Astrocyte (in vitro differentiated cells and primary cell): ENCODE measurements at regions not wholly inside any gene's neighbourhood (a gene's known extent, or its start where the extent isn't known, plus 50 kb on each side); places are given as distances from the start of the nearest gene placed in this dataset.

Experiments used
- DNase-seq: peaks from one replicate; pipeline ENCODE4 v3.0.0-alpha.2; 2010; ENCODE audit warnings: low read depth
- FAIRE-seq: peaks from 2 replicates; lab custom pipeline; 2011; peaks lifted over from hg19 to GRCh38; lab: Jason Lieb, UNC
- H2AFZ ChIP-seq: 2 replicates; pipeline ENCODE4 v1.6.0; 2012; ENCODE audit warnings: low read depth, low read length, inconsistent platforms
- H3K27ac ChIP-seq: 2 replicates; pipeline ENCODE4 v1.5.1; 2011; ENCODE audit warnings: low read depth, low read length, inconsistent platforms
- H3K27me3 ChIP-seq: 2 replicates; pipeline ENCODE4 v1.6.0; 2011; ENCODE audit warnings: low read length, inconsistent platforms; ENCODE audit not compliant: insufficient read depth
- H3K36me3 ChIP-seq: 2 replicates; pipeline ENCODE4 v1.5.1; 2011; ENCODE audit warnings: low read length, inconsistent platforms; ENCODE audit not compliant: insufficient read depth
- H3K4me1 ChIP-seq: 2 replicates; pipeline ENCODE4 v1.5.1; 2011; ENCODE audit warnings: low read length, inconsistent platforms; ENCODE audit not compliant: insufficient read depth
- H3K4me2 ChIP-seq: 2 replicates; pipeline ENCODE4 v1.6.0; 2012; ENCODE audit warnings: low read length, inconsistent platforms
- H3K4me3 ChIP-seq: 2 replicates; pipeline ENCODE4 v1.5.1; 2011; ENCODE audit warnings: low read depth, mild to moderate bottlenecking, low read length, inconsistent platforms; ENCODE audit not compliant: insufficient read depth
- H3K79me2 ChIP-seq: 2 replicates; pipeline ENCODE4 v1.6.0; 2012; ENCODE audit warnings: mild to moderate bottlenecking, low read length, inconsistent platforms; ENCODE audit not compliant: insufficient read depth
- H3K9ac ChIP-seq: 2 replicates; pipeline ENCODE4 v1.6.0; 2012; ENCODE audit warnings: mild to moderate bottlenecking, low read length, inconsistent platforms
- H3K9me3 ChIP-seq: 2 replicates; pipeline ENCODE4 v1.5.1; 2012; ENCODE audit warnings: low read depth, mild to moderate bottlenecking, low read length, inconsistent platforms; ENCODE audit not compliant: insufficient read depth
- H4K20me1 ChIP-seq: 2 replicates; pipeline ENCODE4 v1.6.0; 2012; ENCODE audit warnings: low read length, inconsistent platforms; ENCODE audit not compliant: insufficient read depth
- H3K27ac Mint-ChIP-seq: one replicate; pipeline ENCODE4 v1.8.0; 2021; ENCODE audit warnings: mild to moderate bottlenecking, mixed read lengths; ENCODE audit not compliant: unreplicated experiment
- H3K27me3 Mint-ChIP-seq: one replicate; pipeline ENCODE4 v1.8.0; 2021; ENCODE audit warnings: low read depth, mixed read lengths; ENCODE audit not compliant: unreplicated experiment
- H3K36me3 Mint-ChIP-seq: one replicate; pipeline ENCODE4 v1.8.0; 2021; ENCODE audit warnings: low read depth, mixed read lengths; ENCODE audit not compliant: unreplicated experiment
- H3K4me1 Mint-ChIP-seq: one replicate; pipeline ENCODE4 v1.8.0; 2021; ENCODE audit warnings: low read depth, mixed read lengths; ENCODE audit not compliant: unreplicated experiment
- H3K4me3 Mint-ChIP-seq: one replicate; pipeline ENCODE4 v1.8.0; 2021; ENCODE audit warnings: mild to moderate bottlenecking, moderate library complexity, mixed read lengths; ENCODE audit not compliant: unreplicated experiment
- H3K9me3 Mint-ChIP-seq: one replicate; pipeline ENCODE4 v1.8.0; 2021; ENCODE audit warnings: mild to moderate bottlenecking, mixed read lengths; ENCODE audit not compliant: unreplicated experiment
- EZH2 ChIP-seq: IDR thresholded peaks from 2 replicates; pipeline ENCODE4 v1.6.1; 2012; ENCODE audit warnings: mild to moderate bottlenecking, low read length, inconsistent platforms; ENCODE audit not compliant: insufficient read depth
- TF ChIP-seq, protein P1 (sequence below): IDR thresholded peaks from 2 replicates; pipeline ENCODE4 v1.5.1; 2011; ENCODE audit warnings: low read depth, mild to moderate bottlenecking, inconsistent platforms, low read length, moderate library complexity; ENCODE audit not compliant: insufficient read depth

DNA sequence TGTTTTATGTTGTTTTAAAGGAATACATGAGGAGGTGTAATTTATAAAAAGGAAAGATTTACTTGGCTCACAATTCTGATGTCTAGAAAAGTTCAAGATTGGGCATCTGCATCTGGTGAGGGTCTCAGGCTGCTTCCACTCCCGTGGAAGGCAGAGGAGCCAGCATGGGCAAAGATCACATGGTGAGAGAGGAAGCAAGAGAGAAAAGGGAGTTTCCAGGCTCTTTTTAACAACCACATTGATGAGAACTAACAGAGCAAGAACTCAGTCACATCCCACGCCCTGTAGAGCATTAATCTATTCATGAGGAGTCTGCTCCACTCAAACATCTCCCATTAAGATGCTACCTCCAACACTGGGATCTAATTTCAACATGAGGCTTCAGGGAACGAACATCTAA lies 1666.3 kb downstream of the HACE1 start:
- Histone ChIP-seq H3K4me3 (no peak overlapping the region), H3K9ac (no peak overlapping the region), H2AFZ (no peak overlapping the region), H3K27ac (no peak overlapping the region), H3K79me2 (no peaks in the 10 kb centered on the region), H3K4me1 (no peaks in the 10 kb centered on the region), H3K9me3 (no peaks in the 10 kb centered on the region), H3K36me3 (no peaks in the 10 kb centered on the region), H3K4me2 (no peak overlapping the region), H3K27me3 (no peaks in the 10 kb centered on the region), H4K20me1 (no peaks in the 10 kb centered on the region)
- no peak for TF ChIP-seq EZH2
- TF ChIP-seq, protein P1, sequence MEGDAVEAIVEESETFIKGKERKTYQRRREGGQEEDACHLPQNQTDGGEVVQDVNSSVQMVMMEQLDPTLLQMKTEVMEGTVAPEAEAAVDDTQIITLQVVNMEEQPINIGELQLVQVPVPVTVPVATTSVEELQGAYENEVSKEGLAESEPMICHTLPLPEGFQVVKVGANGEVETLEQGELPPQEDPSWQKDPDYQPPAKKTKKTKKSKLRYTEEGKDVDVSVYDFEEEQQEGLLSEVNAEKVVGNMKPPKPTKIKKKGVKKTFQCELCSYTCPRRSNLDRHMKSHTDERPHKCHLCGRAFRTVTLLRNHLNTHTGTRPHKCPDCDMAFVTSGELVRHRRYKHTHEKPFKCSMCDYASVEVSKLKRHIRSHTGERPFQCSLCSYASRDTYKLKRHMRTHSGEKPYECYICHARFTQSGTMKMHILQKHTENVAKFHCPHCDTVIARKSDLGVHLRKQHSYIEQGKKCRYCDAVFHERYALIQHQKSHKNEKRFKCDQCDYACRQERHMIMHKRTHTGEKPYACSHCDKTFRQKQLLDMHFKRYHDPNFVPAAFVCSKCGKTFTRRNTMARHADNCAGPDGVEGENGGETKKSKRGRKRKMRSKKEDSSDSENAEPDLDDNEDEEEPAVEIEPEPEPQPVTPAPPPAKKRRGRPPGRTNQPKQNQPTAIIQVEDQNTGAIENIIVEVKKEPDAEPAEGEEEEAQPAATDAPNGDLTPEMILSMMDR: no peak
- Mint-ChIP-seq H3K4me1 (no peaks in the 10 kb centered on the region), H3K27ac (no peak overlapping the region), H3K4me3 (no peak overlapping the region), H3K27me3 (no peaks in the 10 kb centered on the region), H3K9me3 (no peaks in the 10 kb centered on the region), H3K36me3 (no peaks in the 10 kb centered on the region)
- DNase-seq (no peak), FAIRE-seq (no peak)

DNA sequence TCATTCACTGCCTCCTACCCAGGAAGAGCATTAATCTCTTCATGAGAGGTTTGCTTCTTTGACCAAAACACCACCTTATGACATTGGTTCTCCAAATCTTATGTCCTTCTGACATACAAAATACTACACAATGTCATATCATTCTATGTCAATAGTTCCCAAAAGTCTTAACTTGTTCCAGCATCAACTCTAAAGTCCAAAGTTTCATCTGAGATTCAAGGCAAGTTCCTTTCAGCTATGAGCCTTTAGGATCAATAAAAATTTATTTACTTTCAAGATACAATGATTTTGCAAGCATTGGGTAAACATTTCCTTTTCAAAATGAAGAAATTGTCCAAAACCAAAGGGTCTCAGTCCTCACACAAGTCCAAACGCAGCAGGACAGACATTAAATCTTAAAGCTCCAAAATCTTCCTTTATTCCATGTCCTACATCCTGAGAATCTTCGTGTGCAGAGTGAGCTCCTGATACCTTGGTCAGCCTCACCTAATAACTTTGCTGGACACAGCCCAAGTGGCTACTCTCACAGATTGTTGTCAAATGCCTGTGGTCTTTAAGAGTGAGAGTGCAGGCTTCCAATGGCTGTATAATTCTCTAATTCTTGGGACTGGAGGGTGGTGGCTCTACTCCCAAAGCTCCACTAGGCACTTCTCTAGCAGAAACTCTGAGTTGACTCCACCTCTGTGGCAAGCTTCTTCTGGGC lies 1668.2 kb downstream of the HACE1 start:
- no peaks in the 10 kb centered on the region for H3K4me1 Mint-ChIP-seq
- H3K4me3 Mint-ChIP-seq: no peak overlapping the region
- TF ChIP-seq, protein P1: no peak
- no peaks in the 10 kb centered on the region for H3K9me3 Mint-ChIP-seq
- H3K27ac ChIP-seq: no peak overlapping the region
- no peak overlapping the region for H3K4me3 ChIP-seq
- H4K20me1 ChIP-seq: no peaks in the 10 kb centered on the region
- no peak overlapping the region for H3K9ac ChIP-seq
- H3K4me2 ChIP-seq: no peak overlapping the region
- H3K27me3 Mint-ChIP-seq: no peaks in the 10 kb centered on the region
- H3K4me1 ChIP-seq: no peaks in the 10 kb centered on the region
- no peaks in the 10 kb centered on the region for H3K36me3 Mint-ChIP-seq
- DNase-seq: no peak
- H3K27ac Mint-ChIP-seq: no peak overlapping the region
- no peaks in the 10 kb centered on the region for H3K27me3 ChIP-seq
- H2AFZ ChIP-seq: no peak overlapping the region
- no peak for FAIRE-seq
- H3K79me2 ChIP-seq: no peaks in the 10 kb centered on the region
- no peaks in the 10 kb centered on the region for H3K9me3 ChIP-seq
- no peaks in the 10 kb centered on the region for H3K36me3 ChIP-seq

DNA sequence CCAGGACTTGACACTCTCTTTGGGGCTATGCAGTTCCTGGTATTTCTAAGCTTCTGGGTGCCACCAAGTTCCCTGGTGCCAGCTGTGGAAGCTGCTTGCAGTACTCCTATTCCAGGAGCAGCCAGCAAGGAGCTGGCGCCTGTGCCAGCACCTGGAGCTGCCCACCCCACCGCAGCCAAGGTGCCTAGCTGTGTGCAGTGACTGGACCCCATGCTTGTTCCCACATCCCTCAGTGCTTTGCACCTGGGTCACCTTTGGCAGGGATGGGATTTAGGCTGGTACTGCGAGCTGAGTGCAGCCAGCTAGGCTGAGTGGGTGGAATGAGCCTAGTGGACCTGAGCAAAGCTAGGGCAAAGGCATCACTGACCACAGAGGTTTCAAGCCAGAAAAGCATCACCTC lies 1674.9 kb downstream of the HACE1 start:
- no peak overlapping the region for H3K4me3 Mint-ChIP-seq
- no peak for FAIRE-seq

More for the DNA sequence above, 1674.9 kb downstream of the HACE1 start:
- Histone ChIP-seq H3K4me1 (no peaks in the 10 kb centered on the region), H3K4me3 (no peak overlapping the region), H3K36me3 (no peaks in the 10 kb centered on the region), H3K79me2 (no peaks in the 10 kb centered on the region), H3K27me3 (no peaks in the 10 kb centered on the region), H2AFZ (no peak overlapping the region), H4K20me1 (no peaks in the 10 kb centered on the region), H3K27ac (no peak overlapping the region), H3K9ac (no peak overlapping the region), H3K4me2 (no peak overlapping the region), H3K9me3 (no peaks in the 10 kb centered on the region)
- no peaks in the 10 kb centered on the region for H3K36me3 Mint-ChIP-seq
- H3K27ac Mint-ChIP-seq: no peak overlapping the region
- TF ChIP-seq, protein P1: no peak
- TF ChIP-seq EZH2: no peak
- no peaks in the 10 kb centered on the region for H3K9me3 Mint-ChIP-seq
- DNase-seq: no peak
- H3K4me1 Mint-ChIP-seq: no peaks in the 10 kb centered on the region
- H3K27me3 Mint-ChIP-seq: no peaks in the 10 kb centered on the region
